Thymus (tissue), 11 donors: ENCODE measurements at regions not wholly inside any gene's neighbourhood (a gene's known extent, or its start where the extent isn't known, plus 50 kb on each side); places are given as distances from the start of the nearest gene placed in this dataset.

Source experiments
- DNase-seq, 9 donors: peaks; one replicate each; pipeline ENCODE4 v3.0.0-alpha.2; 2013; ENCODE audit warnings: low spot score in 9 of 9, low read depth in 6 of 9, missing footprints in 1 of 9
- H3K27ac ChIP-seq, 2 donors: one replicate each; pipeline ENCODE4 v1.5.1; 2013; ENCODE audit warnings: control low read depth in 1 of 2, low read depth in 1 of 2, low read length in 1 of 2, mild to moderate bottlenecking in 1 of 2, moderate library complexity in 1 of 2
- H3K27me3 ChIP-seq, 2 donors: one replicate each; pipeline ENCODE4 v1.5.1; 2013; ENCODE audit warnings: low read length in 1 of 2; ENCODE audit not compliant: control insufficient read depth in 2 of 2, insufficient read depth in 1 of 2
- H3K36me3 ChIP-seq, 2 donors: one replicate each; pipeline ENCODE4 v1.5.1; 2013; ENCODE audit warnings: low read length in 1 of 2, mild to moderate bottlenecking in 1 of 2, moderate library complexity in 1 of 2; ENCODE audit not compliant: control insufficient read depth in 2 of 2, insufficient read depth in 2 of 2
- H3K4me1 ChIP-seq, 2 donors: one replicate each; pipeline ENCODE4 v1.5.1; 2013; ENCODE audit warnings: low read length in 2 of 2; ENCODE audit not compliant: control insufficient read depth in 2 of 2, insufficient read depth in 2 of 2
- H3K4me3 ChIP-seq, 2 donors: one replicate each; pipeline ENCODE4 v1.5.1; 2013; ENCODE audit warnings: low read length in 2 of 2, control low read depth in 1 of 2, mild to moderate bottlenecking in 1 of 2
- H3K9me3 ChIP-seq, 2 donors: one replicate each; pipeline ENCODE4 v1.5.1; 2013; ENCODE audit warnings: low read length in 1 of 2, mild to moderate bottlenecking in 1 of 2; ENCODE audit not compliant: control insufficient read depth in 2 of 2, insufficient read depth in 1 of 2
- WGBS: extraction: QIAGEN DNeasy Blood & Tissue Kit; methylation state at CpG from one replicate; pipeline ENCODE4 v1.1.7; 2013; 5-methylcytosine and 5-hydroxymethylcytosine counted together
- donor health status: healthy.

DNA sequence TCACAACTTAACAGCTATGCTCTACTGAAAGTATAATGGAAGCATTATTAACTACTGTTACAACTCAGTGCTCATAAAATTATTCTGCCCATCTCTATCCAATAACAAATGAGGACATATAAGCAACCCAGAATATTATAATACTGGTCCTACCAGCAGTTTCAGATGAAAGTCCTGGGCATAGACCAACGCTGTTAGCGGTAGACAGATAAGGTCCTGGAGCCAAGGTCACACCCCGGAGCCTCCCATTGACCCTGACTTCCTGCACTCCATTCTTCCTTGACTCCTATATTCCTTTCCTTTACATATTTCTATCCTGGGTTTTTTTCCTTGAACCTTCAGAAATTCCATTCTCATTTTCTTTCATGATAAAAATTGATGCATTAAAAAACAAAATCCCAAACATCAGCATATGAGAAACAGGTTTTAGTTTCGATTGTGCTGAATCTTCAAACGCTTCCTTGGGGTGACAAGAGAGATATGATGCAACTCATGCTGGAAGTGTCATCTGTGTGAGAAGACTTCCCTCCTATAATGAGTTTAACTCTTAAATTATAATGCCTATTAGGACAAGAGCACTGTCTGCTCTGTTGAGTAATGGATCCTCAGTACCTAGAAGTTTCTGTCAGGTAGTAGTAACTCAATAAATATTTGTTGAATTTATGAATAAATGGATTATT lies 831.1 kb downstream of the LRRIQ3 start:
- no peak overlapping the region for H3K4me3 ChIP-seq
- H3K36me3 ChIP-seq: no peaks in the 10 kb centered on the region
- 93% methylated on average over 5 of the region's 5 CpGs for WGBS
- H3K4me1 ChIP-seq: no peaks in the 10 kb centered on the region
- H3K27me3 ChIP-seq: no peaks in the 10 kb centered on the region
- no peaks in the 10 kb centered on the region for H3K9me3 ChIP-seq
- no peak for DNase-seq
- no peak overlapping the region for H3K27ac ChIP-seq

DNA sequence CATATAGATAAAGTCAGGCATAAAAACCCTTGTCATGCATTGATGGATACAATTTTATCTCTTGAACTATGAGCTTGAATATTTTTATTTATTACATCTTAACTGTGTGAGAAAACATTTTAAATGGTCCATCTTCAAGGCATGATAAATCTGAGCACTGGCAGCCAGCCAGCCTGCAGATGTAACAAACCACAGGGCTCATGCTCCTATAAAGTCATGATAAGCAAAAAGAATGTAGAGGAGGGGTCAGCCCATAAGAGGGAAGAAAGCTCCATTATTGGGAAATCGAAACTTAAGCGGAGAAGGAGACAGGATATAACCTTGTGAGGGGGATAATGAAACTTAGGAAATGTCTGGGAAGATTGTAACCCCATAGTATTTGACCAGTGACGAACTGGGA lies 839.0 kb downstream of the LRRIQ3 start:
- H3K36me3 ChIP-seq: no peaks in the 10 kb centered on the region
- H3K4me1 ChIP-seq: no peaks in the 10 kb centered on the region
- WGBS: 89% methylated on average over 3 of the region's 3 CpGs
- H3K9me3 ChIP-seq: peaks cover 0 to 4% of the 10 kb centered on the region in 2 donors
- no peak overlapping the region for H3K27ac ChIP-seq
- H3K4me3 ChIP-seq: no peak overlapping the region
- H3K27me3 ChIP-seq: no peaks in the 10 kb centered on the region
- DNase-seq: no peak

DNA sequence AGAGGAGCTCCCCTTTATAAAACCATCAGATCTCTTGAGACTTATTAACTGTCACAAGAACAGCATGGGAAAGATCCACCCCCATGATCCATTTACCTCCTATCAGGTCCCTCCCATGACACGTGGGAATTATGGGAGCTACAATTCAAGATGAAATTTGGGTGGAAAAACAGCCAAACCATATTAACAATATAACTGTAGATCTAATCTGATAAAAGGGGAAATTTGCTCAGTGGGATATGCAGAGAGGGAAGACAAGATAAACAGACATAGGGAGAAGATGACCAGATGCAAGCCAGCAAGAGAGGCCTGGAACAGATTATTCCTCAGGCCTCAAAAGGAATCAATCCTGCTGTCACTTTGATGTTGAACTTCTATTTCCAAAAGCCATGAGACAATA lies 841.5 kb downstream of the LRRIQ3 start:
- Histone ChIP-seq H3K4me3 (no peak overlapping the region), H3K27me3 (no peaks in the 10 kb centered on the region), H3K9me3 (peaks cover 0 to under 1% of the 10 kb centered on the region in 2 donors), H3K27ac (no peak overlapping the region), H3K36me3 (no peaks in the 10 kb centered on the region), H3K4me1 (no peaks in the 10 kb centered on the region)
- no peak for DNase-seq
- 86% methylated on average over 1 of the region's 1 CpG for WGBS

DNA sequence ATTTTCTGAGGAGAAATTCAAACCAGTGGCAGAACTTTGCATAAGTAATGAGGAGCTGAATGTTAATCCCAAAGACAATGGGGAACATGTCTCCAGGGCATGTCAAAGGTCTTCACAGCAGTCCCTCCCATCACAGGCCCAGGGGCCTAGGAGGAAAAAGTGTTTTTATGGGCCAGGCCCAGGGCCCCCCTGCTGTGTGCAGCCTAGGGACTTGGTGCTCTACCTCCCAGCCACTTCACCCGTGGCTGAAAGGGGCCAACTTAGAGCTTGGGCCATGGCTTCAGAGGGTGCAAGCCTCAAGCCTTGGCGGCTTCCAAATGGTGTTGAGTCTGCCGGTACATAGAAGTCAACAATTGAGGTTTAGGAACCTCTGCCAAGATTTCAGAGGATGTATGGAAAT lies 854.0 kb downstream of the LRRIQ3 start:
- 96% methylated on average over 3 of the region's 3 CpGs for WGBS

DNA sequence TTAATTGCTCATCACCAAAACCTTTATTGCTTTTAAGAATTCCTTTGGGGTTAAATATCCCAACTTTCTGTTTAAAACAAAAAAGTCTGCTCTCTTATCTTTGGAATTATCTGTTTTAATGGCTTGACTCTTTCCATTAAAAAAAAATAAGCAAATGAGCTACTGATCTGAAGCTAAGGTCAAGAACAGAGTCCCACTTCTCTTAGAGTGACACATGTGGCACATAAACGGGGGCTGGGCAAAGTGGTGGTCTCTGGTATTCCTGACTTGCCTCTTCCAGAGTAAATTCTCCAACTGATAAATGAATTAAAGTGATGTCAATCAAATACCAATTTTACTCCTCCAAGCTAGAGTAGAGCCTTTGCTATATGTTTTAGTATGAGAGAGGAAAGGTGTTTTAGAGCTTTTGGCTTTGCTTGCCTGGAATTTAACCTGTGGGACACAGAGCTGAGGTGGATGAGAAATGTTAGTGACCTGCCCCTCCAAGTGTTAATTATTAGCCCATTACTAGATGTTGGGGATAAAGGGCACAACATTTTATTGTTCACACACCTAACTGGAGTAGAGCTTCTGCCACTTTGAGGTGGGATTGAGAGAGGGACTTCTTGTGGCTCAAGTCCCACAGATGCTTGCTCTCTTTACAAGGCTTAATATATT lies 864.0 kb downstream of the LRRIQ3 start:
- 85% methylated on average over 1 of the region's 1 CpG for WGBS
- Histone ChIP-seq H3K27me3 (no peaks in the 10 kb centered on the region), H3K4me3 (no peak overlapping the region), H3K4me1 (no peaks in the 10 kb centered on the region), H3K27ac (no peak overlapping the region), H3K36me3 (no peaks in the 10 kb centered on the region), H3K9me3 (no peaks in the 10 kb centered on the region)
- no peak for DNase-seq

More for the DNA sequence above, 854.0 kb downstream of the LRRIQ3 start:
- H3K4me3 ChIP-seq: no peak overlapping the region
- no peak overlapping the region for H3K27ac ChIP-seq
- no peaks in the 10 kb centered on the region for H3K36me3 ChIP-seq
- H3K4me1 ChIP-seq: no peaks in the 10 kb centered on the region
- peaks cover 0 to 4% of the 10 kb centered on the region in 2 donors for H3K9me3 ChIP-seq
- no peaks in the 10 kb centered on the region for H3K27me3 ChIP-seq
- DNase-seq: no peak

DNA sequence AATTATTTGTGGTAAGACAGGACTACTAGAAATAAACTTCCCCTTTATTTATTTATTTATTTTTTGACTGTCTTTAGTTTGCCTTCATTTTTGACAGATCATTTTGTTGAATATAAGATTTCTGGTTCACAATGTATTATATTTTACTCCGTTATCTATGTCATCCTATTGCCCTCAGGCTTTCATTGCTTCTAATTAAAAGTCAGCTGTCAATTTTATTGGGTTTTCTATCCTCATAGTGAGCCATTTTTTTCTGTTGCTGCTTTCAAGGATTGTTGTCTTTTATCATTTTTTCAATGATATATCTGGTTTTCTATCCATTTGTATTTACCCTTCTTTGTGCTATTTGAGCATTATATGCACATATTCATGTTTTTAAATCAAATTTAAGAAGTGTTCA lies 866.2 kb downstream of the LRRIQ3 start:
- WGBS: 90% methylated on average over 1 of the region's 1 CpG
- DNase-seq: no peak

DNA sequence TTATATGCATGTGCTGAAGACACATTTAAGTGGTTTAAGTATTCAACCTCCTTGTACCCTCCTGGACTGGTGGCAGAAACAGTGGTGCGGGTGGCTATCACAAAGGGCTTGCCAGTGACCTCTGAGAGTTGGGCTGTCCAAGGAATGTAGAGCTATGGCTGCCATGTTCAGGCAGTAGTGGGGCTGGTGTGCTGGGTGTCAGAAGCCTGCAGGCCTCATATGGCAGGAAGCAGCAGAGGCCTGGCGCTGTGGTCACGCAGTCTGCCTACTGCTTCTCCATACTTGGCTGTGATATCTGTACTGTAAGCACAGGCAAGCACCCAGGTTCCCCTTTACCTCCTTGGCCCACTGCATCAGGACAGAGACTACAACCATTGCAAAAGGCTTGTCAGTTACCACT lies 870.0 kb downstream of the LRRIQ3 start:
- Histone ChIP-seq H3K4me3 (no peak overlapping the region), H3K27ac (no peak overlapping the region), H3K9me3 (peaks cover 0 to 14% of the 10 kb centered on the region in 2 donors), H3K27me3 (no peaks in the 10 kb centered on the region), H3K4me1 (no peaks in the 10 kb centered on the region), H3K36me3 (no peaks in the 10 kb centered on the region)
- no peak for DNase-seq
- 97% methylated on average over 3 of the region's 3 CpGs for WGBS

More for the DNA sequence above, 866.2 kb downstream of the LRRIQ3 start:
- no peaks in the 10 kb centered on the region for H3K27me3 ChIP-seq
- H3K36me3 ChIP-seq: no peaks in the 10 kb centered on the region
- no peak overlapping the region for H3K4me3 ChIP-seq
- H3K27ac ChIP-seq: no peak overlapping the region
- H3K9me3 ChIP-seq: peaks cover 0 to 10% of the 10 kb centered on the region in 2 donors
- H3K4me1 ChIP-seq: no peaks in the 10 kb centered on the region

DNA sequence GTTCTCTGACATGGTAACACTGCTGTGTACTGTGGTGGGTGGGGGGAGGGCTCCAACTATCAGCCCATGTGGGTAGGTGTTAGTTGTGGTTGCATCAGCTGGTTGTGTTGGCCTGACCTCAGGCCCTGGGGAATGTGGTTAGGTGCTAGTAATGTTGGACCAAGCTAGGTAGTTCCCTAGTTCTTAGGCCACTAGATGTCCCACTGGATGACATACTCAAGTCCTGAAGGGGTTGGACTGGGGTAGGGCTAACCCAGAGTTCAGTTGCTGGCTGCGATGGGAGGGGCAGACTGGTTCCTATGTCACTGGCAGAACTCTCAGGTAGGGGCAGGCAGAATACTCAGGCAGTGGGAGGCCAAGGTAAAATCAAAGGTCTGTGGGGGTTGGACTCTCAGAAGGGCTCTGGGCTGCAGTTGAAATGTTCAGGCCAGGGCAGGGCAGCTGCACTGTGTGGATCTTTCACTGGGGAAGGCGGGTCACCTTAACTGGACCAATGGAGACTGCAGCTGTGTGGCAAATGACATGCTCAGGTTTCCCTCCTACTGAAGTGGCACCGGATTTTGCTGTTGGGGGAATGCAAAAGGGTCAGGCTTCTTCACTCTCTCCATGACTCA lies 870.7 kb downstream of the LRRIQ3 start:
- Histone ChIP-seq H3K4me3 (no peak overlapping the region), H3K27ac (no peak overlapping the region), H3K27me3 (no peaks in the 10 kb centered on the region), H3K9me3 (peaks cover 0 to 14% of the 10 kb centered on the region in 2 donors), H3K4me1 (no peaks in the 10 kb centered on the region), H3K36me3 (no peaks in the 10 kb centered on the region)
- WGBS: 91% methylated on average over 3 of the region's 3 CpGs
- no peak for DNase-seq

DNA sequence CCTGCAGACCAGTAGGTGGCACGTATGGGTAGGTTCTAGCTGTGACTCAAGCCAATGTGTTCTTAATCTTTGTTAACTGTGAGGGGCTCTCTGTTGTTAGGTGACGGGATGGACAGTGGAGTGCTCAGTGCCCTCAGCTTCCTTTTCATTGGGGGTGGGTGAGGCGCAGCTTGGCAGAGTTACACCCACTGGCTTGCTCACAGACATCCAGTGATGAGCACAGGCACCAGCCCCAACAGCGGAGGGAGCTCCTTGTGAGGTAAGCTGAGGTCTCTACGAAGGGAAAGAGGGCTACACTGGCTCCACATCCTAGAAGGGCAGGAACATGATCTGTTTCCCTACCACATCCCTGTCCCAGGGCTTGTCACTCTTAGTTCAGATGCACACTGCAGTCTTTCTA lies 871.3 kb downstream of the LRRIQ3 start:
- H3K36me3 ChIP-seq: no peaks in the 10 kb centered on the region
- H3K4me3 ChIP-seq: no peak overlapping the region
- H3K27me3 ChIP-seq: no peaks in the 10 kb centered on the region
- DNase-seq: no peak
- H3K4me1 ChIP-seq: no peaks in the 10 kb centered on the region
- no peak overlapping the region for H3K27ac ChIP-seq
- peaks cover 0 to 14% of the 10 kb centered on the region in 2 donors for H3K9me3 ChIP-seq
- 91% methylated on average over 5 of the region's 5 CpGs for WGBS
